OCI-LY1 (cell line): ENCODE measurements at regions not wholly inside any gene's neighbourhood (a gene's known extent, or its start where the extent isn't known, plus 50 kb on each side); places are given as distances from the start of the nearest gene placed in this dataset.

Experiments
- EZH2 ChIP-seq: fragments of 200-600 bp; sonication (generic), shearing (Covaris generic); IDR thresholded peaks from 2 replicates; pipeline ENCODE4 v1.8.0; 2017; ENCODE audit warnings: borderline replicate concordance, mixed run types, mild to moderate bottlenecking, antibody characterized with exemption, low read length, moderate library complexity, mixed read lengths
- TF ChIP-seq, protein P1 (sequence below): fragments of 200-600 bp; sonication (generic), shearing (Covaris generic); IDR thresholded peaks from 2 replicates; pipeline ENCODE4 v1.5.1; 2017; ENCODE audit warnings: mild to moderate bottlenecking, antibody characterized with exemption, low read length, moderate library complexity, mixed read lengths

DNA sequence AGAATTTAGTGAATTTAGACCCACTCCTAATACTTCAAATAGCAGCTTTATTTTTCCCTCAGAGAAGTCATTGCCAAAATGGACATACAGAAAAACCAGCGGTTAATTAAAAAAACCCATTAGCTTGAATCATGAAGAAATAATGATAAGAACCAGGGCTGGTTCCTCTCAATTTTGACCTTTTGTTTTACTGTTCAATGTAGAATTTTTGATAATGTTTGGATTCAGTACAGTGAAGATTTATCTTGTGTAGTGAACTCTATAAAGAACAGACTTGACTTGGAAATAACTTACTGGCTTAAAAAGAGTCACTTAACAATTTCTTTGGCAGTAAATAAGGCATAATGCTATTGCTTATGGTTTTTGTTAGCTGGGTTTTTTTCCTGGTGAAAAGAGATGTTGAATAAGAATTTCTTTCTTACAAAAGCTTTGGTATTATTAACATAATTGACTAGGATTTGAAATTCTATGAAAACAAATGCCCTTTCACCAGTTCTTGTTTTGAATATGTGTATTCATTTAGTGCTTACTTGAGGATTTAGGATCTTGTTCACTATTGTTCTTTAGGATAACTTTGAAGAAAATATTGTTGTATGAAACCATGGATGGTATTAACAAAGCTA, 73.4 kb upstream of the ITPRID2 start:
- TF ChIP-seq, protein P1, sequence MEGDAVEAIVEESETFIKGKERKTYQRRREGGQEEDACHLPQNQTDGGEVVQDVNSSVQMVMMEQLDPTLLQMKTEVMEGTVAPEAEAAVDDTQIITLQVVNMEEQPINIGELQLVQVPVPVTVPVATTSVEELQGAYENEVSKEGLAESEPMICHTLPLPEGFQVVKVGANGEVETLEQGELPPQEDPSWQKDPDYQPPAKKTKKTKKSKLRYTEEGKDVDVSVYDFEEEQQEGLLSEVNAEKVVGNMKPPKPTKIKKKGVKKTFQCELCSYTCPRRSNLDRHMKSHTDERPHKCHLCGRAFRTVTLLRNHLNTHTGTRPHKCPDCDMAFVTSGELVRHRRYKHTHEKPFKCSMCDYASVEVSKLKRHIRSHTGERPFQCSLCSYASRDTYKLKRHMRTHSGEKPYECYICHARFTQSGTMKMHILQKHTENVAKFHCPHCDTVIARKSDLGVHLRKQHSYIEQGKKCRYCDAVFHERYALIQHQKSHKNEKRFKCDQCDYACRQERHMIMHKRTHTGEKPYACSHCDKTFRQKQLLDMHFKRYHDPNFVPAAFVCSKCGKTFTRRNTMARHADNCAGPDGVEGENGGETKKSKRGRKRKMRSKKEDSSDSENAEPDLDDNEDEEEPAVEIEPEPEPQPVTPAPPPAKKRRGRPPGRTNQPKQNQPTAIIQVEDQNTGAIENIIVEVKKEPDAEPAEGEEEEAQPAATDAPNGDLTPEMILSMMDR: no peak
- TF ChIP-seq EZH2: no peak
